ENCODE measurements at regions not wholly inside any gene's neighbourhood (a gene's known extent, or its start where the extent isn't known, plus 50 kb on each side); places are given as distances from the start of the nearest gene placed in this dataset.

- Mint-ChIP-seq H3K27me3 (peaks cover 25% of the 10 kb centered on the region), H3K4me3 (no peak overlapping the region), H3K4me1 (no peaks in the 10 kb centered on the region), H3K27ac (no peak overlapping the region), H3K9me3 (ENCODE audit: insufficient read depth) (peaks cover 18% of the 10 kb centered on the region)
- H3K27me3 ChIP-seq (replicated peaks in 1 of 4; ENCODE audit: control extremely low read depth in 1 of 4, control insufficient read depth in 3 of 4, insufficient read depth in 4 of 4, low read length in 3 of 4): no peaks in the 10 kb centered on the region
- H3K79me2 ChIP-seq (ENCODE audit: control insufficient read depth, insufficient read depth, low read length): no peaks in the 10 kb centered on the region
- 80% methylated on average over 1 of the region's 2 CpGs for WGBS (ENCODE audit: insufficient coverage)
- H3K9ac ChIP-seq (ENCODE audit: low read length): no peak overlapping the region
- H3K4me1 ChIP-seq (ENCODE audit: control insufficient read depth in 2 of 2, insufficient read depth in 2 of 2, low read length in 2 of 2): no peaks in the 10 kb centered on the region
- H3K27ac ChIP-seq (ENCODE audit: low read length in 2 of 2): no peak overlapping the region
- DNase-seq (no peak), ATAC-seq (ENCODE audit: low read depth) (no peak)
- no peak overlapping the region for H2AFZ ChIP-seq (ENCODE audit: insufficient read depth, low read depth, low read length, poor library complexity, severe bottlenecking)
- intact Hi-C loops (cut with micrococcal nuclease): no loop called here
- ChIA-PET CTCF (no interaction called here), POLR2A (no interaction called here)
- no peaks in the 10 kb centered on the region for H4K20me1 ChIP-seq (ENCODE audit: control insufficient read depth, insufficient read depth, low read length, poor library complexity, severe bottlenecking)
- H3K4me2 ChIP-seq (replicated peaks; ENCODE audit: low read depth, low read length, poor library complexity, severe bottlenecking): no peak overlapping the region
- H3K9me3 ChIP-seq (ENCODE audit: control extremely low read depth in 1 of 3, control insufficient read depth in 2 of 3, insufficient read depth in 1 of 3, low read length in 2 of 3): peaks cover 4 to 11% (median 10%) of the 10 kb centered on the region in 3 donors
- H3K36me3 ChIP-seq (replicated peaks in 1 of 2; ENCODE audit: control extremely low read depth in 1 of 2, control insufficient read depth in 1 of 2, extremely low read depth in 1 of 2, insufficient read depth in 2 of 2, low read length in 1 of 2): no peaks in the 10 kb centered on the region
- TF ChIP-seq, protein P1, sequence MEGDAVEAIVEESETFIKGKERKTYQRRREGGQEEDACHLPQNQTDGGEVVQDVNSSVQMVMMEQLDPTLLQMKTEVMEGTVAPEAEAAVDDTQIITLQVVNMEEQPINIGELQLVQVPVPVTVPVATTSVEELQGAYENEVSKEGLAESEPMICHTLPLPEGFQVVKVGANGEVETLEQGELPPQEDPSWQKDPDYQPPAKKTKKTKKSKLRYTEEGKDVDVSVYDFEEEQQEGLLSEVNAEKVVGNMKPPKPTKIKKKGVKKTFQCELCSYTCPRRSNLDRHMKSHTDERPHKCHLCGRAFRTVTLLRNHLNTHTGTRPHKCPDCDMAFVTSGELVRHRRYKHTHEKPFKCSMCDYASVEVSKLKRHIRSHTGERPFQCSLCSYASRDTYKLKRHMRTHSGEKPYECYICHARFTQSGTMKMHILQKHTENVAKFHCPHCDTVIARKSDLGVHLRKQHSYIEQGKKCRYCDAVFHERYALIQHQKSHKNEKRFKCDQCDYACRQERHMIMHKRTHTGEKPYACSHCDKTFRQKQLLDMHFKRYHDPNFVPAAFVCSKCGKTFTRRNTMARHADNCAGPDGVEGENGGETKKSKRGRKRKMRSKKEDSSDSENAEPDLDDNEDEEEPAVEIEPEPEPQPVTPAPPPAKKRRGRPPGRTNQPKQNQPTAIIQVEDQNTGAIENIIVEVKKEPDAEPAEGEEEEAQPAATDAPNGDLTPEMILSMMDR (IDR thresholded peaks at IDR 0.05): no peak
- no peak for TF ChIP-seq EZH2 (IDR thresholded peaks at IDR 0.05; ENCODE audit: borderline replicate concordance, insufficient read depth, low read depth, low read length, poor library complexity, severe bottlenecking)
- no peak overlapping the region for H3K4me3 ChIP-seq (ENCODE audit: control extremely low read depth in 1 of 5, extremely low read depth in 1 of 5, insufficient read depth in 1 of 5, low read depth in 2 of 5, low read length in 4 of 5)
Observed at GRCh38 chr6:159342146-159342545, 172.9 kb downstream of the FNDC1 start.

DNA sequence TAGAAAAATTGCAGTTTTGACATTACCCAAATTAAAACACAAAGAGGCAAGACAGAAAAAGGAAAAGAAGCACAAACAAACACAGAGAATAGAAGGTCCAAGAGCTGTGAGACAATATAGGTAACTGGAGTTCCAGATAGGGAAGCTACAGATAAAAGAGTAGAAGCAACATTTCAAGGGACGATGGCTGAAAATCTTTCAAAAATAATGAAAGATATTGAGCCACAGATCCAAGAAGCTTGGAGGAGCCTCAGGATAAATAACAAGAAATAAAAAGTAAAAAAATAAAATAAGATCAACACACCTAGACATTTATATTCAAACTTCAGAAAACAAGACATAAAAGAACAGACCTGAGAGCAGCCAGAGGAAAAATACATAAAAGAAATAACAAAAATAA is 164.9 kb downstream of the FNDC1 start:
- no peak for ATAC-seq (ENCODE audit: low read depth)
- ChIA-PET CTCF (interaction anchor here (0.7 kb wide), 1 partner anchor 806 kb away, joined by 3 read pairs; no protein-coding TSS in a partner anchor), POLR2A (no interaction called here)
- WGBS (ENCODE audit: insufficient coverage): no CpG with 5 or more reads among the region's 1 CpG
- Histone ChIP-seq H3K27me3 (replicated peaks in 1 of 4; ENCODE audit: control extremely low read depth in 1 of 4, control insufficient read depth in 3 of 4, insufficient read depth in 4 of 4, low read length in 3 of 4) (no peaks in the 10 kb centered on the region), H4K20me1 (ENCODE audit: control insufficient read depth, insufficient read depth, low read length, poor library complexity, severe bottlenecking) (no peaks in the 10 kb centered on the region), H3K79me2 (ENCODE audit: control insufficient read depth, insufficient read depth, low read length) (no peaks in the 10 kb centered on the region), H3K4me2 (replicated peaks; ENCODE audit: low read depth, low read length, poor library complexity, severe bottlenecking) (no peak overlapping the region), H3K9ac (ENCODE audit: low read length) (no peak overlapping the region), H3K36me3 (replicated peaks in 1 of 2; ENCODE audit: control extremely low read depth in 1 of 2, control insufficient read depth in 1 of 2, extremely low read depth in 1 of 2, insufficient read depth in 2 of 2, low read length in 1 of 2) (no peaks in the 10 kb centered on the region), H3K27ac (ENCODE audit: low read length in 2 of 2) (no peak overlapping the region), H3K4me1 (ENCODE audit: control insufficient read depth in 2 of 2, insufficient read depth in 2 of 2, low read length in 2 of 2) (no peaks in the 10 kb centered on the region), H2AFZ (ENCODE audit: insufficient read depth, low read depth, low read length, poor library complexity, severe bottlenecking) (no peak overlapping the region), H3K4me3 (ENCODE audit: control extremely low read depth in 1 of 5, extremely low read depth in 1 of 5, insufficient read depth in 1 of 5, low read depth in 2 of 5, low read length in 4 of 5) (no peak overlapping the region), H3K9me3 (ENCODE audit: control extremely low read depth in 1 of 3, control insufficient read depth in 2 of 3, insufficient read depth in 1 of 3, low read length in 2 of 3) (peaks cover 0 to 18% (median 12%) of the 10 kb centered on the region in 3 donors)
- H3K4me3 Mint-ChIP-seq: no peak overlapping the region
- no peak overlapping the region for H3K27ac Mint-ChIP-seq
- intact Hi-C loops (cut with micrococcal nuclease): no loop called here
- TF ChIP-seq, protein P1 (IDR thresholded peaks at IDR 0.05): no peak
- TF ChIP-seq EZH2 (IDR thresholded peaks at IDR 0.05; ENCODE audit: borderline replicate concordance, insufficient read depth, low read depth, low read length, poor library complexity, severe bottlenecking): no peak
- no peak for DNase-seq
- H3K27me3 Mint-ChIP-seq: peaks cover 12% of the 10 kb centered on the region
- peaks cover 12% of the 10 kb centered on the region for H3K9me3 Mint-ChIP-seq (ENCODE audit: insufficient read depth)
- H3K4me1 Mint-ChIP-seq: no peaks in the 10 kb centered on the region

Data from B cell (primary cell).